Fibroblast of skin of right biceps (primary cell): ENCODE measurements at regions not wholly inside any gene's neighbourhood (a gene's known extent, or its start where the extent isn't known, plus 50 kb on each side); places are given as distances from the start of the nearest gene placed in this dataset.
A peak's percentile ranks its signal among the peaks of the same experiment; 100 is the strongest.
"Not testable (repeated sequence)": the region's sequence is repeated elsewhere in the genome, so short reads cannot be mapped to it uniquely, and the experiment has no call there.

ENCODE experiments used
- DNase-seq: peaks from one replicate; pipeline ENCODE4 v3.0.0-alpha.2; 2013

DNA sequence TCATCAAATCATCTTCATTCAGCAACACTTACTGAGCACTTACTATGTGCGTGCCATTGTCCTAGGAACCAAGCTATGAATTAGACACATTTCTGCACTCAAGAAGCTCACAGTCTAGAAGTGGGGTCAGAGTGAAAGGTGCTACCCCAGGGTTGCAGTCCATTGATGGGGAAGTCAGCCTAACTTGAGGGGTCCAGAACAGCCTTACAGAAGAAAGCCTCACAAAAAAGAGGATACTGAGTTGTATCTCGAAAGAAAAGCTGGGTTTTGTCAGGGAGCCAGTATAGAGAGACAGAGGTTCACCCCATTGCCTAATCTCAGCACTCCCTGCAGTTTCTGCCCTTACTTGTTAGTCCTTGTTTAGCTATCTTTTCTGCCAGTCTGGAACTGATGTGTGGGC lies 153.1 kb upstream of the JUN start:
- no peak for DNase-seq

- no peak for DNase-seq
Observed at GRCh38 chr1:58939146-58939545, 155.3 kb upstream of the JUN start.

DNA sequence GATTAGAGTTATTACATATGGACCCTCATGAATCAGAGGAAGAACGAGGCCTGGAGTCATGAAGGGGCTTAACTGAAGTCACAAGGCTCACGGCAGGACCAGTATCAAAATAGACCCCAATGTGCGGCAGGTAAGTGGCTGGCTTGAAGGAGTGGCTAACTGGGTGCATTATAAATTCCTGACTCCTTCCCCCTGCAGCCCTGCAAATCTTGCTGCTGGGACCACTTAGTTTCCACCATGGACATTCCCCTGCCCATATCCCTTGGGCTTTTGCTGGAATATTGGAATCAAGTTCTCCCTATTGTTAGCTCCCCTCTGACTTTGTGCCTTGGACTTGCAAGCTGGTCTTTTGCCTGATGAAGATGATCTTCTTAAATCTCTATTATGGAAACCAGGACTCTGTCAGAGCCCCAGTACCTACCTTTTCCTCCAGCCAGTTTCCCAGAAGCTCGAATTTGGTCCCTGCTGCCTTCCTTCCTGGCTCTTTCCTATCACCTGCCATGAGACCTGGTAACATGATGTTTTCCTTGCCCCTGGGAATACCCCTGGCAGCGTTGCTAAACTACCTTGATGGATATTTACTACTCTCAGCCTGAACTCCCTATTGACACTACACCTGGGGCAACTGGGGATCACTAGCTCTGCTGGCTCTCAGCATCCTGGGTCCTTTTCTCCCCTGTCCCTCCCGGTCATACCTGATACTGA lies 156.0 kb upstream of the JUN start:
- DNase-seq = no peak

DNA sequence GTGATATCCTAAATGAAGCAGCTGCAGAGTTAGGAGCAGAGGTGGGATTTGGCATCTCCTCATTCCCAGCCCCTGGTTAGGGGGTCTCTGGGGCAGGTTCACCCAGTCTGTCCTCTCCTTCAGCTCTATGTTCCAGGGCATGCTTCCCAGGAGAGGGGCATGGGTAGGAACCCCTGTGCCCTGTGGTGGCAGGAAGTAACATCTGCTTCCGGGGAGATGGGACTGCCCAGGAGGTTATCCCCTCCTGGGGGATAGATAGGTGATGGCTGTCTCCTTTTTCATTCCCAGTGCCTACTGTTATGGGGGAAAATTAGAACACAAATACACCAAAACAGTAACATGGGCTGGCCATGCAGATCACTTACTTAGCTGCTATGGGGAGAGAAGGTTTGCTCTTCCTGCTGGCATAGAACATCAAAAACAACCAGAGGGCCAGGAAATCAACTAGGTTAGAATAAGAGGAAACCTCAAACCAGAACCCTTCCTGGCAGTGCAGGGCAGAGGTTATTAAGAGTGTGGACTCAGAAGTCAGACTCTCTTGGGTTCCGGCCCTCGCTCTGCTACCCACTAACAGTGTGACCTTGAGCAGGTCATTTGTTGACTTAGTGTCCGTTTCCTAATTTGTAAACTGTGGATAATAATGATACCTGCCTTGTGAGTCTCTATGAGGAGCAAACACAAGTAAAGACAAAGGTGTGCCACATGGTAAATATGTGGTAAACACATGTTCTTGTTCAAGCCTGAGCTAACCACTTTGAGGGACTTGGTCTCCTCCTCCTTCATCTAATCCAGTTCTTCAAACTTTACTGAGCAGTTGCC lies 157.8 kb upstream of the JUN start:
- no peak for DNase-seq

- no peak for DNase-seq
Observed at GRCh38 chr1:58942759-58943191, 158.9 kb upstream of the JUN start.

- no peak for DNase-seq
Observed at GRCh38 chr1:58943776-58944175, 159.9 kb upstream of the JUN start.

GRCh38 chr1:58944439-58944838 lies 160.6 kb upstream of the JUN start:
- no peak for DNase-seq

DNA sequence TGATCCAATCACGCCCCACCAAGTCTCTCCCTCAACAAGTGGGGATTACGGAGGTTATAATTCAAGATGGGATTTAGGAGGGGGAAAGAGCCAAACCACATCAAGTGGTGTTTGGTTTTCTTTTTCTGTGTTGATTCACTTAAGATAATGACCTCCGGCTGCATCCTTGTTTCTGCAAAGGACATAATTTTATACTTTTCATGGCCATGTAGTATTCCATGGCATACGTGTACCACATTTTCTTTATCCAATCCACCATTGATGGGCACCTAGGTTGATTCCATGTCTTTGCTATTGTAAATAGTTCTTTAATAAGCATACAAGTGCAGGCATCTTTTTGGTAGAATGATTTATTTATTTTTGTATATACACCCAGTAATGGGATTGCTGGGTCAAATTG lies 162.5 kb upstream of the JUN start:
- DNase-seq = no peak

GRCh38 chr1:58948671-58949070 lies 164.8 kb upstream of the JUN start:
- no peak for DNase-seq

DNA sequence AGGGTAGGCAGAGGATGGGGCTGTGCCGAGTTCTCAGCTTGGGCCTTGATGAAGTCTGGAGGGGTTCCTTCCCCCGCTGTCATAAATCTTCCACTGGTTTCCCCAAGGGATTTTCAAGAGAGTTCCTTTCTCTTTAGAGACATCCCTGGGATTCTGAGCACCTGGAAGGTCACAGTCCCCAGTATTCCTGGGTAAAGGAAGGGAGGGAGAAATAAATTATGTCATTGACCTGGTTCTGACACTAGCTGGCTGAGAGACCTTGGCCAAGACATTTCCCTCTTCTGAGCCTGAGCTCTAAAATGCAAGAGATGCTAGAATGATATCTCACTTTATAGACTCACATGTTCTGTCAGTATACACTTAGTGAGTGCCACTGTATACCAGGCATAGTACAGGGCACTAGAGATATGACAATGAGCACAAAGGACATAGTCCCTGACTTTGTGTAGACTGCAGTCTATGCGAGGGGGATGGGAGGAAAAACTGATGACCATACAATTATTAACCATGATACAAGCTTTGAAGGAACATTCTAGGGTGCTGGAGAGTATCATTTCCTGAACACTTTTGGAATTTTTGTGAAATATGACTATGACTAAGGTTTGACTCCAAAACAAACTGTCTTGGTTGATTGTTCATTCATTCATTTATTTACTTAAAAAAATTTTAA lies 165.8 kb upstream of the JUN start:
- no peak for DNase-seq

DNA sequence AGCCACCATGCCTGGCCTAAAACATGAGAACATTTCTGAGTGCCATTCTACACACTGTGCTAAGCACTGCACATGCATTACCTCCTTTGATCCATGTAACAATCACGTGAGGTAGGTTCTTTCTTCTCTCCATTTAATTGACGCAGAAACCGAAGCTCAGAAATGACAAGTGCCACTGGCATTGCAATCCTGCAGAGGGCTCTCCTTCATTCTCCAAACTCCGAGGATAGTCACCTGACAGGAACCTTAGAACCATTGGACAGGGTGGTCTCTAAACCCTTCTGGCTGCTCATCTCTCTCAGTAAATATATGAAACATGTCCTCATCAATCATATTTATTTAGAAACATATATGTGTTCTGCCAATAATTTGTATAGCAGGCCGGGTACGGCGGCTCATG lies 167.1 kb upstream of the JUN start:
- DNase-seq = no peak

- not testable (repeated sequence) for DNase-seq
Observed at GRCh38 chr1:58953951-58954350, 170.1 kb upstream of the JUN start.

GRCh38 chr1:58963287-58963686 lies 179.4 kb upstream of the JUN start:
- DNase-seq = not testable (repeated sequence)

DNA sequence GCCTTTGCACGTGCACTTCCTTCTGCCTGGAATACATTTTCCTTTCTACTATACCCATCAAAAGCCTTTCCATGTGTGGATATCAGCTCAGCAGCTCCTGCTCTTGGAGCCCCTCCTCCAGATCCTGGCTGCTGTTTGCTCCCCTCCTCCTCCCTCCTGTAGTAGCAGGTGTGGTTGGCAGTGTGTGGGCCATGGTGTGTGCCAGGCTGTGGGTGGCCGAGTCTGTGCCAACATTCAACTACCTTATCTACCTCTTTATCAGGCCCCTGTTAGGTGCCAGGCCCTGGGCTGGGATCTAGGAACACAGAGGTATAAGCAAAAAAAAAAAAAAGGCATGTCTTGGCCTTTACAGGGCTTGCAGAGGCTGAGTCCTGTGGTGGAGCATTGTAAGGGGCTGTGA lies 180.6 kb upstream of the JUN start:
- no peak for DNase-seq

DNA sequence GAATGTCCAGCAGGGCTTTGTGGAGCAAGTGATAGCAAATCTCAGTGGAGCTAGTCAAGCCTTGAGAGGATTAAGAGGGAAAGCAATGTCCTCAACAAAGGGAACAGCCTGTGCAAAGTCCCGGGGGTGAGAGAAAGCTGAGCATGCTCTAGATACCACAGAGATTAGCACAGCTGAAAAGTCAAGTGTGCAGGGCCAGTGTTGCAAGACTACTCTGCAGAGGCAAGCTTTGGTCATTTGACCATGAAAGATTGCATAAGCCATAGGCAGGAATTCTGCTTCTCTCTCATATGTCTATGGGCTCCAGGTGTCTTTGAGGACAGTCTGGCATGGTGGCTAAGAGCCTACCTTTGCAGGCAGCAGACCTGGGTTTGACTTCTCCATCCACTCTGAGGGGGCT lies 181.0 kb upstream of the JUN start:
- DNase-seq = no peak

GRCh38 chr1:58966103-58966916 lies 182.5 kb upstream of the JUN start:
- DNase-seq = no peak

GRCh38 chr1:58966917-58967740 lies 183.3 kb upstream of the JUN start:
- no peak for DNase-seq

DNA sequence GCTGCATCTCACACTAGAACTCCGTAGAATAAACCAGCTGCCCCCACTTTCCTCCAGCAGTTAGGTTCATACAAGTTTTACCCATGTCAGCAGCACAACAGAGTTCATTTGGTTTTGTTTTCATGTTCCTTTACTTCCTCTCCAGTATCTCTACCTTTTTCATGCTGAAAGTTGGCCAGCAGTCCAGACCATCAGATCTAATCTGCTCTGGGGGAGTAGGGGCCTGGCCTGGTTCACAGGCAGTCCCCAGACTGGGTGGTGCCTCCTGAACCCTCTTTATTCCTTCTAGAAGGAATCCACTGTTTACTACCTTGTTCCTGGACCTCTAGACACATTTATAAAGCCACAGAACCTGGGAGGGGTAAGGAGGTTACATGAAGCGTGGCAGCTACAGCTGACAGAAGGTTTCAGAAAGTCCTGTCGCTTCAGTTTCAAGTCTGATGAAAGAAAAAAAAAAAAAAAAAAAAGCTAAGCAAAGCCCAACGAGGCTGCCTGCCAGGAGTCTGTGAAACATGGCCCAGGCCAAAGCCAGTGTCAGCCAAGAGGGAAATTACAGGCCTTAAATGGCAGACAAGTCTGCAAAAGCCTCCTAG lies 184.6 kb upstream of the JUN start:
- DNase-seq = peak; percentile 50

GRCh38 chr1:58969176-58969575 lies 185.3 kb upstream of the JUN start:
- not testable (repeated sequence) for DNase-seq

DNA sequence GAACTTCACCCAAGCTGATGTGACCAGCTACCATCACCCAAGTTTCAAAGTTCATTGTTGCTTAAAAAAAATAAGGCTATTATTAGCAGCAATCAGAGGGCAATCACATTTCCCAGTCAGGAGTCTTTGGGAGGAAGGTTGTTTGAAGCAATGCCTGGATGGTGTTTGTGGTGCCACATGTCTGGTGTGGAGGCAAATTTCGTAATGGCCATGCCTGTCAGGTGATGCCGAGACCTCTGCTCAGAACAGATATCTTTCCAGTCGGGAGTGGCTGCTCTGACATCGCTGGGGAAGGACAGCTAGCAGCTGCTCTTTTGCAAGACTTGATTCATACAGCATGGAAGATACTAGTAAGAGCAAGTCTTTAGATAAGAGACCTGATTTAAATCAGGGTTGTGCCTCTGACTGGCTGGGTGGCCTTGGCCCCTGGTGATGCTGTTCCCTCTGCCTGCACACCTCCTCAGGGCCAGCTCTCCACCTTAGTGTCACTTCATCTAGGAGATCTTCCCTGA lies 187.8 kb upstream of the JUN start:
- DNase-seq = no peak

- DNase-seq = no peak
Observed at GRCh38 chr1:58975888-58976287, 192.0 kb upstream of the JUN start.
